Stomach smooth muscle (tissue), 2 donors: ENCODE measurements at regions not wholly inside any gene's neighbourhood (a gene's known extent, or its start where the extent isn't known, plus 50 kb on each side); places are given as distances from the start of the nearest gene placed in this dataset.
"Not testable (repeated sequence)": the region's sequence is repeated elsewhere in the genome, so short reads cannot be mapped to it uniquely, and the experiment has no call there.

Experiments
- H3K27ac ChIP-seq: one replicate; pipeline ENCODE4 v1.7.0; 2013; ENCODE audit warnings: mild to moderate bottlenecking, low read length, inconsistent platforms
- H3K27me3 ChIP-seq, 2 donors: one replicate each; pipeline ENCODE4 v1.7.0; 2013; ENCODE audit warnings: low read length in 2 of 2; ENCODE audit not compliant: insufficient read depth in 2 of 2, control insufficient read depth in 1 of 2
- H3K36me3 ChIP-seq, 2 donors: one replicate each; pipeline ENCODE4 v1.7.0; 2013; ENCODE audit warnings: low read length in 2 of 2; ENCODE audit not compliant: control insufficient read depth in 2 of 2, insufficient read depth in 2 of 2
- H3K4me1 ChIP-seq: one replicate; pipeline ENCODE4 v1.7.0; 2013; ENCODE audit warnings: low read length; ENCODE audit not compliant: control insufficient read depth, insufficient read depth
- H3K4me3 ChIP-seq, 2 donors: one replicate each; pipeline ENCODE4 v1.7.0; 2013; ENCODE audit warnings: low read length in 2 of 2
- H3K9ac ChIP-seq, 2 donors: one replicate each; pipeline ENCODE4 v1.7.0; 2013; ENCODE audit warnings: low read length in 2 of 2, mild to moderate bottlenecking in 1 of 2
- H3K9me3 ChIP-seq, 2 donors: one replicate each; pipeline ENCODE4 v1.7.0; 2013; ENCODE audit warnings: low read length in 2 of 2; ENCODE audit not compliant: control insufficient read depth in 2 of 2
- donor health status: healthy.
- donor health status: Pancreatic carcinoma.

DNA sequence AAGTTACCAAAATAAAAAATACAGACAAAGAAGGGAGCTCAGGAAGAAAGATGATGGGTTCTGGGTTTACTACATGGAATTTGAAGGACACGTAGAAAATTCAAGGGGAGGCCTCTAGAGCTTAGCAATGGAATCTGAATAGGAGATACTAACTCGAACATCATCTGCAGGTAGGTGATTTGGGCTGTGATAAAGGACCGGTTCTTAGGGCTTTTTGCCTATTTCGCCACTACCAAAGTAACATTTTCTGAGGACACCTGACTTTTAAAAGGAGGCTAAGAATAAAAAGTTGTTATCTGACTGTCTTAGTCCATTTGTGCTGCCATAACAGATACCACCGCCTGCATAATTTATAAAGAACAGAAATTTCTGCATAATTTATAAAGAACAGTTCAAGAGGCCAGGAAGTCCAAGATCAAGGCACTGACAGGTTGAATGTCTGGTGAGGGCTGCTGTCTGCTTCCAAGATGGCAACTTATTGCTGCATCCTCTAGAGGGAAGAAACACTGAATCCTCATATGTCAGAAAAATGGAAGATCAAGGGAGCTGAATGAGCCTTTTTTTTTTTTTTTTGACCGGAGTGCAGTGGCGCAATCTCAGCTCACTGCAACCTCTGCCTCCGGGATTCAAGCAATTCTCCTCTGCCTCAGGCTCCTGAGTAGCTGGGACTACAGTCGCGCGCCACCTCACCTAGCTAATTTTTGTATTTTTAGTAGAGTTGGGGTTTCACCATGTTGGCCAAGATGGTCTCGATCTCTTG, 67.9 kb upstream of the UBE2E2 start:
- H3K4me3 ChIP-seq: no peak overlapping the region
- H3K36me3 ChIP-seq: no peaks in the 10 kb centered on the region
- no peaks in the 10 kb centered on the region for H3K27me3 ChIP-seq
- no peak overlapping the region for H3K9ac ChIP-seq
- H3K4me1 ChIP-seq: no peaks in the 10 kb centered on the region
- no peak overlapping the region for H3K27ac ChIP-seq
- H3K9me3 ChIP-seq: no peaks in the 10 kb centered on the region

DNA sequence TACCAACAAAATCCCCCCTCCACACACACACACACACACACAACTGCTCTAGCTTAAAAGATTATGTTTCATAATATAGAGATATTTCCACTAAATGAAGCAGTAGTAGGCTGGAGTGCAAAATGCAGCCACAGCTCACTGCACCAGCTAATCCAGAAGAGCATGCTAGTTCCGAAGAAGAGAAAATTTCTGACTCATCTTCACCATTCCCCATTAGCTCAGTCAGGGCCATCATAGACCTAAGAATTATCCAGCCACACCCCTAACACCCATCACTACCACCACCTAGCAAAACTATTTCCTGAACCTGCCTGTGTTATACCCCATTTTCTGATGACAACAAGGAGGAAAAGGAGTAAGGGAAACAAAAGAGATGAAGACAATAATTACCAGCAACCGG, 67.1 kb upstream of the UBE2E2 start:
- Histone ChIP-seq H3K9me3 (no peaks in the 10 kb centered on the region), H3K9ac (no peak overlapping the region), H3K27ac (no peak overlapping the region), H3K27me3 (no peaks in the 10 kb centered on the region), H3K36me3 (no peaks in the 10 kb centered on the region), H3K4me1 (no peaks in the 10 kb centered on the region), H3K4me3 (no peak overlapping the region)

DNA sequence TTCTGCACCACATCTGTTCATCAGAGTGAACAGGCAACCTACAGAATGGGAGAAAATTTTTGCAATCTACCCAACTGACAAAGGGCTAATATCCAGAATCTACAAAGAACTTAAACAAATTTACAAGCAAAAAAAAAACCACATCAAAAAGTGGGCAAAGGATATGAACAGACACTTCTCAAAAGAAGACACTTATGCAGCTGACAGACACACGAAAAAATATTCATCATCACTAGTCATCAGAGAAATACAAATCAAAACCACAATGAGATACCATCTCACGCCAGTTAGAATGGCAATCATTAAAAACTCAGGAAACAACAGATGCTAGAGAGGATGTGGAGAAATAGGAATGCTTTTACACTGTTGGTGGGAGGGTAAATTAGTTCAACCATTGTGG, 59.1 kb upstream of the UBE2E2 start:
- H3K9ac ChIP-seq, H3K27ac ChIP-seq, H3K4me3 ChIP-seq, H3K4me1 ChIP-seq, H3K27me3 ChIP-seq, H3K36me3 ChIP-seq, H3K9me3 ChIP-seq: not testable (repeated sequence)

DNA sequence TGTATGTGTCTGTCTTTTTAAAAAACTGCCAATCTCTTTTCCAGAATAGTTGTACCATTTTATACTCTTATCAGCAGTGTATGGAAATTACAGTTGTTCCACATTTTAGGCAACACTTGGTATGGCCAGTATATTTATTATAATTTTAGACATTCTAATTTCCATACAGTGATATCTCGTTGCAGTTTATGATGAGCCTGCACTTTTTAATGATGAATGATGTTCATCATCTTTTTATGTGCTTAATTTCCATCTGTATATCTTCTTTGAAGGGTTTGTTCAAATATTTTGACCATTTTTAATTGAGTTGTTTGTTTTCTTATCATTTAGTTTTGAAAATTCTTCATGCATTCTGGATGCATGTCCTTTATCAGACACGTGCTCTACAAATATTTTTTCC, 57.0 kb upstream of the UBE2E2 start:
- H3K9me3 ChIP-seq: no peaks in the 10 kb centered on the region
- H3K9ac ChIP-seq: no peak overlapping the region
- H3K36me3 ChIP-seq: no peaks in the 10 kb centered on the region
- no peaks in the 10 kb centered on the region for H3K4me1 ChIP-seq
- no peak overlapping the region for H3K27ac ChIP-seq
- no peaks in the 10 kb centered on the region for H3K27me3 ChIP-seq
- no peak overlapping the region for H3K4me3 ChIP-seq

DNA sequence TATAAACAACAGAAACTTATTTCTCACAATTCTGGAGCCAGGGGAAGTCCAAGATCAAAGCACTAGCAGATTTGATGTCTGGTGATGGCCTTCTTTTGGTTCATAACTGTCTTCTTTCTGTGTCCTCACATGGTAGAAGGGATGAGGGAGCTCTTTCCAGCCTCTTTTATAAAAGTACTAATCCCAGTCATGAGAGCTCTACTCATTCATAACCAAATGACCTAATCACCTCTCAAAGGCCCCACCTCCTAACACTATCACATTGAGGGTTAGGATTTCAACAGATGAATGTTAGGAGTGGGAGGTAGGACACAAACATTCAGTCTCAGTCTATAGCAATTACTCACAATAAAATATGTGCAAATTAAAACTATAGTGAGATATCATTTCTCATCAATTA, 50.1 kb upstream of the UBE2E2 start:
- Histone ChIP-seq H3K4me3 (no peak overlapping the region), H3K9ac (no peak overlapping the region), H3K4me1 (no peaks in the 10 kb centered on the region), H3K9me3 (peaks cover 0 to 4% of the 10 kb centered on the region in 2 donors), H3K27ac (no peak overlapping the region), H3K36me3 (no peaks in the 10 kb centered on the region), H3K27me3 (no peaks in the 10 kb centered on the region)
